ENCODE measurements at regions not wholly inside any gene's neighbourhood (a gene's known extent, or its start where the extent isn't known, plus 50 kb on each side); places are given as distances from the start of the nearest gene placed in this dataset.
"Not testable (repeated sequence)": the region's sequence is repeated elsewhere in the genome, so short reads cannot be mapped to it uniquely, and the experiment has no call there.

DNA sequence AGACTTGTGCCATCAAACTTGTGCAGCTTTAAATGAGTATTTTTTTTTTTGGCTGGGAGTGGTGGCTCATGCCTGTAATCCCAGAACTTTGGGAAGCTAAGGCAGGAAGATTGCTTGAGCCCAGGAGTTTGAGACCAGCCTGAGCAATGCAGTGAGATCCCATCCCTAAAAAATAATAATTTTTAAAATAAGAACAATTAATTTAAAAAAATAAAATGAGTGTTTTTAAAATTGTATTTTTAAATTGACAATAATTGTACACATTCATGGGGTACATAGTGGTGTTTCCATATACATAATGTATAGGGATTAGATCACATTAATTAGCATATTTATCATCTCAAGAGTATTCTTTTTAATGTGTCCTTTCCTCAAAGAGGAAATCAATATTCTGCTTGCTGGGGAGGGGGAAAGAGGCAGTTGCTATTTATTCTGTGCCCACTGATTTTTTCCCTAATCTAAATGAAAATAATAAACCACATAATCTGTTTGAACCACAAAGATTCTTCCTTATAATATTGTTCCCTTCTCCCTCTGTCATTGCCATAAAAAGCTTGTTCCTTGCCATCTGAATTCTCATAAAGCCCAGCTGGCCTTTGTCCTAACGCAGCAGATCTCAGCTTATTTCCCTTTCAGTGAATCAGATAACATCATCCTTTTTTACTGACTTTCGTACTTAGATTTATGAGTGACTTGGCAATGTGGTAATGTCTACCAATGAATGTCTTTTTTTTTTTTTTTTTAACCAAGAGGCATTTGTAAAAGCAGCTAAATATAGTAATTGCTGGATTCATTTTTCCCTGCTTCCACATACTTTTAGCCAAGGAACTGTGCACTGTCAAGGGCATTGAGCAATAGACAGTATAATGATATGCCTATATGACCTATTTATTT, 81.8 kb upstream of the RUBCNL start:
- Histone ChIP-seq H3K4me2 (ENCODE audit: low read length) (no peak overlapping the region), H3K4me3 (ENCODE audit: insufficient read depth, low read depth, low read length) (no peak overlapping the region), H3K27me3 (ENCODE audit: insufficient read depth, low read length) (no peaks in the 10 kb centered on the region), H3K9ac (ENCODE audit: low read length) (no peak overlapping the region), H3K4me1 (ENCODE audit: insufficient read depth, low read length) (no peaks in the 10 kb centered on the region), H4K20me1 (ENCODE audit: insufficient read depth, low read length) (no peaks in the 10 kb centered on the region), H3K79me2 (ENCODE audit: insufficient read depth, low read length) (no peaks in the 10 kb centered on the region), H2AFZ (ENCODE audit: low read depth, low read length) (no peak overlapping the region), H3K36me3 (ENCODE audit: insufficient read depth, low read length) (no peaks in the 10 kb centered on the region), H3K27ac (ENCODE audit: low read depth, low read length) (no peak overlapping the region), H3K9me3 (ENCODE audit: insufficient read depth, low read depth, low read length) (no peaks in the 10 kb centered on the region)
- FAIRE-seq (no peak), DNase-seq (ENCODE audit: low read depth) (peak; percentile 47)
- TF ChIP-seq, protein P1, sequence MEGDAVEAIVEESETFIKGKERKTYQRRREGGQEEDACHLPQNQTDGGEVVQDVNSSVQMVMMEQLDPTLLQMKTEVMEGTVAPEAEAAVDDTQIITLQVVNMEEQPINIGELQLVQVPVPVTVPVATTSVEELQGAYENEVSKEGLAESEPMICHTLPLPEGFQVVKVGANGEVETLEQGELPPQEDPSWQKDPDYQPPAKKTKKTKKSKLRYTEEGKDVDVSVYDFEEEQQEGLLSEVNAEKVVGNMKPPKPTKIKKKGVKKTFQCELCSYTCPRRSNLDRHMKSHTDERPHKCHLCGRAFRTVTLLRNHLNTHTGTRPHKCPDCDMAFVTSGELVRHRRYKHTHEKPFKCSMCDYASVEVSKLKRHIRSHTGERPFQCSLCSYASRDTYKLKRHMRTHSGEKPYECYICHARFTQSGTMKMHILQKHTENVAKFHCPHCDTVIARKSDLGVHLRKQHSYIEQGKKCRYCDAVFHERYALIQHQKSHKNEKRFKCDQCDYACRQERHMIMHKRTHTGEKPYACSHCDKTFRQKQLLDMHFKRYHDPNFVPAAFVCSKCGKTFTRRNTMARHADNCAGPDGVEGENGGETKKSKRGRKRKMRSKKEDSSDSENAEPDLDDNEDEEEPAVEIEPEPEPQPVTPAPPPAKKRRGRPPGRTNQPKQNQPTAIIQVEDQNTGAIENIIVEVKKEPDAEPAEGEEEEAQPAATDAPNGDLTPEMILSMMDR (IDR thresholded peaks at IDR 0.05; ENCODE audit: insufficient read depth, low read depth, low read length), result no peak
- no peak for TF ChIP-seq EZH2 (IDR thresholded peaks at IDR 0.05; ENCODE audit: insufficient read depth, low read length)
- no peaks in the 10 kb centered on the region for H3K27me3 Mint-ChIP-seq (ENCODE audit: low read depth, unreplicated experiment)
- no peaks in the 10 kb centered on the region for H3K36me3 Mint-ChIP-seq (ENCODE audit: low read depth, unreplicated experiment)
- H3K4me1 Mint-ChIP-seq (ENCODE audit: low read depth, unreplicated experiment), result peaks cover 5% of the 10 kb centered on the region
- no peak overlapping the region for H3K4me3 Mint-ChIP-seq (ENCODE audit: unreplicated experiment)
- no peaks in the 10 kb centered on the region for H3K9me3 Mint-ChIP-seq (ENCODE audit: unreplicated experiment)
- H3K27ac Mint-ChIP-seq (ENCODE audit: unreplicated experiment), result peak overlapping the region; percentile 37

DNA sequence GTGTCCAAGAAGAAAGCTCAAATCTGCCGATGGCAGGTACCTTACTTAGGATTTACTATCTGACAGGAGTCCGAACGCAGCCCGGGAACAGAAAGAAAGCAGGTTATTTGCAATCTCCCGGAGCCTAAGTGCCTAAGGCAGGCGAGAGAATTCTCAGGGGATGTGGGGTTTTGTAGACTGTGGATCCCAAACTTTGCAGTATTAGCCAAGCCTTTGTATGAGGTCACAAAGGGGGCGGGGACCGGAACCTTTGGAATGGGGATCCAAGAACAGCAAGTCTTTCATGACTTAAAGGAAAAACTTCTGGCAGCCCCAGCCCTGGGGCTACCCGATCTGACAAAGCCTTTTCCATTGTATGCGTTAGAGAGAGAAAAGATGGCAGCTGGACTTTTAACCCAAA, 80.6 kb upstream of the RUBCNL start:
- DNase-seq (ENCODE audit: low read depth); H3K4me3 Mint-ChIP-seq (ENCODE audit: unreplicated experiment); H3K9me3 ChIP-seq (ENCODE audit: insufficient read depth, low read depth, low read length); H3K9ac ChIP-seq (ENCODE audit: low read length); H3K27me3 ChIP-seq (ENCODE audit: insufficient read depth, low read length); H3K79me2 ChIP-seq (ENCODE audit: insufficient read depth, low read length); H3K4me1 ChIP-seq (ENCODE audit: insufficient read depth, low read length); H2AFZ ChIP-seq (ENCODE audit: low read depth, low read length); H3K4me1 Mint-ChIP-seq (ENCODE audit: low read depth, unreplicated experiment); H4K20me1 ChIP-seq (ENCODE audit: insufficient read depth, low read length); H3K27me3 Mint-ChIP-seq (ENCODE audit: low read depth, unreplicated experiment); H3K4me2 ChIP-seq (ENCODE audit: low read length); H3K4me3 ChIP-seq (ENCODE audit: insufficient read depth, low read depth, low read length); H3K36me3 ChIP-seq (ENCODE audit: insufficient read depth, low read length); FAIRE-seq; H3K27ac ChIP-seq (ENCODE audit: low read depth, low read length); H3K36me3 Mint-ChIP-seq (ENCODE audit: low read depth, unreplicated experiment); H3K9me3 Mint-ChIP-seq (ENCODE audit: unreplicated experiment); H3K27ac Mint-ChIP-seq (ENCODE audit: unreplicated experiment): not testable (repeated sequence)

DNA sequence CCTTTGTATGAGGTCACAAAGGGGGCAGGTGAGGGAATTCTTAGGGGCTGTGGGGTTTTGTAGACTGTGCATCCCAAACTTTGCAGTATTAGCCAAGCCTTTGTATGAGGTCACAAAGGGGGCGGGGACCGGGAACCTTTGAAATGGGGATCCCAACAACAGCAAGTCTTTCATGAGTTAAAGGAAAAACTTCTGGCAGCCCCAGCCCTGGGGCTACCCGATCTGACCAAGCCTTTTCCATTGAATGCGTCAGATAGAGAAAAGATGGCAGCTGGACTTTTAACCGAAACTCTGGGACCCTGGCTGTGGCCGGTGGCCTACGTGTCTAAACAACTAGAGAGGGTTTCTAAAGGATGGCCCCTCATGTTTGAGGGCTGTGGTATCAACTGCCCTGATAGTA, 79.0 kb upstream of the RUBCNL start:
- H3K4me1 Mint-ChIP-seq (ENCODE audit: low read depth, unreplicated experiment); H3K27me3 ChIP-seq (ENCODE audit: insufficient read depth, low read length); H3K9me3 Mint-ChIP-seq (ENCODE audit: unreplicated experiment); H3K79me2 ChIP-seq (ENCODE audit: insufficient read depth, low read length); H3K27me3 Mint-ChIP-seq (ENCODE audit: low read depth, unreplicated experiment); FAIRE-seq; DNase-seq (ENCODE audit: low read depth); H3K9me3 ChIP-seq (ENCODE audit: insufficient read depth, low read depth, low read length); H3K27ac Mint-ChIP-seq (ENCODE audit: unreplicated experiment); H4K20me1 ChIP-seq (ENCODE audit: insufficient read depth, low read length); H3K4me3 ChIP-seq (ENCODE audit: insufficient read depth, low read depth, low read length); H3K36me3 Mint-ChIP-seq (ENCODE audit: low read depth, unreplicated experiment); H3K9ac ChIP-seq (ENCODE audit: low read length); H3K36me3 ChIP-seq (ENCODE audit: insufficient read depth, low read length); H3K27ac ChIP-seq (ENCODE audit: low read depth, low read length); H3K4me1 ChIP-seq (ENCODE audit: insufficient read depth, low read length); H2AFZ ChIP-seq (ENCODE audit: low read depth, low read length); H3K4me3 Mint-ChIP-seq (ENCODE audit: unreplicated experiment); H3K4me2 ChIP-seq (ENCODE audit: low read length): not testable (repeated sequence)
